ENCODE measurements at regions not wholly inside any gene's neighbourhood (a gene's known extent, or its start where the extent isn't known, plus 50 kb on each side); places are given as distances from the start of the nearest gene placed in this dataset.

DNA sequence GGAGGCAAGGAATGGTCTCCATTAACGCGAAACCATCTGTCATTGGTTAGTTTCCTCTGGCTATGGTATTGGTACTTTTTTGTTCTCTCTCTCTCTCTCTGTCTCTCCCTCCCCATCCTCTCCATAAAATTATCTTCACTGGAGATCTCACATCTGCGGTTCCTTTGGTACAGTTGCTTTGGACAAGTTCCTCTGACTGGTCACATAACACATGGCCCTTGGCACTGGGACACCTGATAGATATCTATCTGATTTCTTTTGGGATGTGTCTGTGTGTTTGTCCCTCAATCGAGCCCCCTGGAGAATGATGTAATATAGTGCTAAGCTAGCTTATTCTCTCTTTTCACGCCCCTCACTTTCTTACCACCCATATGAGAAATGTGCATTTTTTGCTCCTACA is 682.0 kb upstream of the B3GALT2 start:
- Histone ChIP-seq H3K4me1 (ENCODE audit: control insufficient read depth, insufficient read depth, low read length) (no peaks in the 10 kb centered on the region), H3K4me2 (ENCODE audit: low read length) (no peak overlapping the region), H3K4me3 (ENCODE audit: low read length) (no peak overlapping the region), H3K9ac (ENCODE audit: low read depth, low read length) (no peak overlapping the region), H3K9me3 (replicated peaks; ENCODE audit: low read length) (no peaks in the 10 kb centered on the region), H3K36me3 (ENCODE audit: insufficient read depth, low read length) (no peaks in the 10 kb centered on the region), H3K27me3 (ENCODE audit: control insufficient read depth, insufficient read depth, low read length) (no peaks in the 10 kb centered on the region)

- Histone ChIP-seq H3K4me1 (ENCODE audit: control insufficient read depth, insufficient read depth, low read length) (no peaks in the 10 kb centered on the region), H3K36me3 (ENCODE audit: insufficient read depth, low read length) (no peaks in the 10 kb centered on the region), H3K27me3 (ENCODE audit: control insufficient read depth, insufficient read depth, low read length) (no peaks in the 10 kb centered on the region)
Measured at GRCh38 chr1:193856261-193856660, 669.8 kb upstream of the B3GALT2 start.

GRCh38 chr1:193850745-193851144 is 664.3 kb upstream of the B3GALT2 start:
- Histone ChIP-seq H3K9ac (ENCODE audit: low read depth, low read length) (no peak overlapping the region), H3K4me2 (ENCODE audit: low read length) (no peak overlapping the region), H3K9me3 (replicated peaks; ENCODE audit: low read length) (no peaks in the 10 kb centered on the region), H3K36me3 (ENCODE audit: insufficient read depth, low read length) (no peaks in the 10 kb centered on the region), H3K4me3 (ENCODE audit: low read length) (no peak overlapping the region), H3K4me1 (ENCODE audit: control insufficient read depth, insufficient read depth, low read length) (no peaks in the 10 kb centered on the region), H3K27me3 (ENCODE audit: control insufficient read depth, insufficient read depth, low read length) (no peaks in the 10 kb centered on the region)

More at GRCh38 chr1:193856261-193856660, 669.8 kb upstream of the B3GALT2 start:
- Histone ChIP-seq H3K9me3 (replicated peaks; ENCODE audit: low read length) (no peaks in the 10 kb centered on the region), H3K9ac (ENCODE audit: low read depth, low read length) (no peak overlapping the region), H3K4me3 (ENCODE audit: low read length) (no peak overlapping the region), H3K4me2 (ENCODE audit: low read length) (no peak overlapping the region)

- Histone ChIP-seq H3K4me2 (ENCODE audit: low read length) (no peak overlapping the region), H3K36me3 (ENCODE audit: insufficient read depth, low read length) (no peaks in the 10 kb centered on the region), H3K4me3 (ENCODE audit: low read length) (no peak overlapping the region), H3K9ac (ENCODE audit: low read depth, low read length) (no peak overlapping the region), H3K9me3 (replicated peaks; ENCODE audit: low read length) (no peaks in the 10 kb centered on the region), H3K27me3 (ENCODE audit: control insufficient read depth, insufficient read depth, low read length) (no peaks in the 10 kb centered on the region), H3K4me1 (ENCODE audit: control insufficient read depth, insufficient read depth, low read length) (no peaks in the 10 kb centered on the region)
Measured at GRCh38 chr1:193846876-193847604, 660.6 kb upstream of the B3GALT2 start.

DNA sequence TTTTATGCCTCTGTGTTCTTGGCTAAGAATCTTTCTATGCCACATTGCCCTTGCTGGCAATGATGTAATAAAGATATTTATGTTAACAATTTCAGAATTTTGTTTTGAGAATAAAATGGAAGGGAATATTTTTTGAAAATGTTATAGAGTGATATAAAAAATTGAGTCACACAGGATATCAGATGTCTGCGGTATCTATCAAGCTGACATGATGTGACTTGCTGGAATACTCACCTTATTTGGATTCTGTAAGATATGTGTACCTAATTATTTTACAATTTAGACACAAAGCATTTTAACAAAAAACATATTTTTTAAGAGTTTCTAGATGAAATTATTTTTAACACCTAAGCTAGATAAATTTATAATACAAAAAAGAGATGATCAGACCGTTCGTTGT is 660.0 kb upstream of the B3GALT2 start:
- Histone ChIP-seq H3K36me3 (ENCODE audit: insufficient read depth, low read length) (no peaks in the 10 kb centered on the region), H3K27me3 (ENCODE audit: control insufficient read depth, insufficient read depth, low read length) (no peaks in the 10 kb centered on the region), H3K4me1 (ENCODE audit: control insufficient read depth, insufficient read depth, low read length) (no peaks in the 10 kb centered on the region), H3K9me3 (replicated peaks; ENCODE audit: low read length) (no peaks in the 10 kb centered on the region), H3K4me3 (ENCODE audit: low read length) (no peak overlapping the region), H3K4me2 (ENCODE audit: low read length) (no peak overlapping the region), H3K9ac (ENCODE audit: low read depth, low read length) (no peak overlapping the region)

GRCh38 chr1:193841857-193842256 is 655.4 kb upstream of the B3GALT2 start:
- Histone ChIP-seq H3K27me3 (ENCODE audit: control insufficient read depth, insufficient read depth, low read length) (no peaks in the 10 kb centered on the region), H3K4me2 (ENCODE audit: low read length) (no peak overlapping the region), H3K9me3 (replicated peaks; ENCODE audit: low read length) (no peaks in the 10 kb centered on the region), H3K36me3 (ENCODE audit: insufficient read depth, low read length) (no peaks in the 10 kb centered on the region), H3K4me1 (ENCODE audit: control insufficient read depth, insufficient read depth, low read length) (no peaks in the 10 kb centered on the region), H3K9ac (ENCODE audit: low read depth, low read length) (no peak overlapping the region), H3K4me3 (ENCODE audit: low read length) (no peak overlapping the region)

- H3K9me3 ChIP-seq (replicated peaks; ENCODE audit: low read length), result no peaks in the 10 kb centered on the region
- no peaks in the 10 kb centered on the region for H3K36me3 ChIP-seq (ENCODE audit: insufficient read depth, low read length)
- H3K27me3 ChIP-seq (ENCODE audit: control insufficient read depth, insufficient read depth, low read length), result no peaks in the 10 kb centered on the region
- no peak overlapping the region for H3K4me2 ChIP-seq (ENCODE audit: low read length)
- H3K4me3 ChIP-seq (ENCODE audit: low read length), result no peak overlapping the region
- no peaks in the 10 kb centered on the region for H3K4me1 ChIP-seq (ENCODE audit: control insufficient read depth, insufficient read depth, low read length)
- H3K9ac ChIP-seq (ENCODE audit: low read depth, low read length), result no peak overlapping the region
Measured at GRCh38 chr1:193831465-193831864, 645.1 kb upstream of the B3GALT2 start.

GRCh38 chr1:193827516-193827915 is 641.1 kb upstream of the B3GALT2 start:
- no peaks in the 10 kb centered on the region for H3K4me1 ChIP-seq (ENCODE audit: control insufficient read depth, insufficient read depth, low read length)
- H3K4me3 ChIP-seq (ENCODE audit: low read length), result no peak overlapping the region
- H3K36me3 ChIP-seq (ENCODE audit: insufficient read depth, low read length), result no peaks in the 10 kb centered on the region
- no peak overlapping the region for H3K4me2 ChIP-seq (ENCODE audit: low read length)
- H3K9me3 ChIP-seq (replicated peaks; ENCODE audit: low read length), result no peaks in the 10 kb centered on the region
- H3K9ac ChIP-seq (ENCODE audit: low read depth, low read length), result no peak overlapping the region
- H3K27me3 ChIP-seq (ENCODE audit: control insufficient read depth, insufficient read depth, low read length), result no peaks in the 10 kb centered on the region

GRCh38 chr1:193819376-193819775 is 633.0 kb upstream of the B3GALT2 start:
- Histone ChIP-seq H3K4me1 (ENCODE audit: control insufficient read depth, insufficient read depth, low read length) (no peaks in the 10 kb centered on the region), H3K9me3 (replicated peaks; ENCODE audit: low read length) (no peaks in the 10 kb centered on the region), H3K9ac (ENCODE audit: low read depth, low read length) (no peak overlapping the region), H3K36me3 (ENCODE audit: insufficient read depth, low read length) (no peaks in the 10 kb centered on the region), H3K4me2 (ENCODE audit: low read length) (no peak overlapping the region), H3K4me3 (ENCODE audit: low read length) (no peak overlapping the region), H3K27me3 (ENCODE audit: control insufficient read depth, insufficient read depth, low read length) (no peaks in the 10 kb centered on the region)

DNA sequence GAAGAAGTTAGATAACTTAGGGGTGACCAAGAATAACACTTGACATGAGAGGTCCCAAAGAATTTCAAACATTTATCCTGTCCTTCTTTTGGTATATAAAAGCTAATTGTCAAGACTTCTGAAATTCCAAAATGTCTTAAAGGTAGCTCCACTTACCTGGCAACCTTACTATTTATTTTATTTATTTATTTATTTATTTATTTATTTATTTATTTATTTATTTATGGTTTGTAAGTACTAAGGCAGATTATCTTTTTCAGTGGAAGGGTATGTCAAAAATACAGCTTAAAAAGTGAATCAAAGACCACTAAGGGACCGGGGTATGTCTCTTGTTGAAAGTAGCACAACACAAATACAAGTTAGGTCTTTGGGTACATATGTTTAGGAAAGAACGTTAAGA is 620.8 kb upstream of the B3GALT2 start:
- H3K4me3 ChIP-seq (ENCODE audit: low read length), result no peak overlapping the region
- no peaks in the 10 kb centered on the region for H3K4me1 ChIP-seq (ENCODE audit: control insufficient read depth, insufficient read depth, low read length)
- no peaks in the 10 kb centered on the region for H3K27me3 ChIP-seq (ENCODE audit: control insufficient read depth, insufficient read depth, low read length)
- no peak overlapping the region for H3K9ac ChIP-seq (ENCODE audit: low read depth, low read length)
- H3K9me3 ChIP-seq (replicated peaks; ENCODE audit: low read length), result no peaks in the 10 kb centered on the region
- no peak overlapping the region for H3K4me2 ChIP-seq (ENCODE audit: low read length)
- no peaks in the 10 kb centered on the region for H3K36me3 ChIP-seq (ENCODE audit: insufficient read depth, low read length)

GRCh38 chr1:193806079-193807048 is 620.0 kb upstream of the B3GALT2 start:
- H3K27me3 ChIP-seq (ENCODE audit: control insufficient read depth, insufficient read depth, low read length), result no peaks in the 10 kb centered on the region
- no peaks in the 10 kb centered on the region for H3K9me3 ChIP-seq (replicated peaks; ENCODE audit: low read length)
- H3K4me1 ChIP-seq (ENCODE audit: control insufficient read depth, insufficient read depth, low read length), result no peaks in the 10 kb centered on the region
- no peak overlapping the region for H3K4me3 ChIP-seq (ENCODE audit: low read length)
- no peaks in the 10 kb centered on the region for H3K36me3 ChIP-seq (ENCODE audit: insufficient read depth, low read length)
- H3K9ac ChIP-seq (ENCODE audit: low read depth, low read length), result no peak overlapping the region
- no peak overlapping the region for H3K4me2 ChIP-seq (ENCODE audit: low read length)

Measured in skeletal muscle satellite cell (primary cell).